ENCODE measurements at regions not wholly inside any gene's neighbourhood (a gene's known extent, or its start where the extent isn't known, plus 50 kb on each side); places are given as distances from the start of the nearest gene placed in this dataset.

GRCh38 chr2:107027205-107027604 lies 141.2 kb upstream of the ST6GAL2 start:
- H3K4me3 ChIP-seq (ENCODE audit: low read length), result no peak overlapping the region
- no peak for TF ChIP-seq CTCF (IDR thresholded peaks at IDR 0.05; ENCODE audit: insufficient read depth, low read depth, low read length, missing control alignments)
- DNase-seq (ENCODE audit: low read depth), result no peak

- H3K4me3 ChIP-seq (ENCODE audit: low read length), result no peak overlapping the region
- DNase-seq (ENCODE audit: low read depth), result no peak
- TF ChIP-seq CTCF (IDR thresholded peaks at IDR 0.05; ENCODE audit: insufficient read depth, low read depth, low read length, missing control alignments), result no peak
Measured at GRCh38 chr2:107027810-107028209, 141.8 kb upstream of the ST6GAL2 start.

- TF ChIP-seq CTCF (IDR thresholded peaks at IDR 0.05; ENCODE audit: insufficient read depth, low read depth, low read length, missing control alignments), result no peak
- no peak overlapping the region for H3K4me3 ChIP-seq (ENCODE audit: low read length)
- no peak for DNase-seq (ENCODE audit: low read depth)
Measured at GRCh38 chr2:107028661-107029060, 142.7 kb upstream of the ST6GAL2 start.

DNA sequence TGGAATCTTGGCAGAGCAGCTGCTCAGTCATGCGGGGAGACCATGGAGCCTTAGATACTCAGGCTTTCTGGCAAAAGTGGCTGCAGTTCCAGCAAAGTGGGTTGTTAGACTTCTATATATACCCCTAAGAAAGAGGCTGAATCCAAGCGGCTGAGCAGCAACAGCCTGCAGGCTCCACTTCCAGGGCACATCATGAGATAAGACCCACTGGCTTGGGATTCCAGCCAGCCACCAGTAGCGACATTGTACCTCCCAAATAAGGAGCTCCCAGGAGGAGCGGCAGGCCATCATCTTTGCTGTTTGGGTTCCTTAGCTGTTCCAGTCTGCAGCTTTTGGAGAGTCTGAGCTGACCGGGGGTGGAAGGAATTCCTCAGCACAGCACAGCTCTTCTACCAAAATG lies 150.3 kb upstream of the ST6GAL2 start:
- no peak for DNase-seq (ENCODE audit: low read depth)
- TF ChIP-seq CTCF (IDR thresholded peaks at IDR 0.05; ENCODE audit: insufficient read depth, low read depth, low read length, missing control alignments), result no peak
- no peak overlapping the region for H3K4me3 ChIP-seq (ENCODE audit: low read length)

DNA sequence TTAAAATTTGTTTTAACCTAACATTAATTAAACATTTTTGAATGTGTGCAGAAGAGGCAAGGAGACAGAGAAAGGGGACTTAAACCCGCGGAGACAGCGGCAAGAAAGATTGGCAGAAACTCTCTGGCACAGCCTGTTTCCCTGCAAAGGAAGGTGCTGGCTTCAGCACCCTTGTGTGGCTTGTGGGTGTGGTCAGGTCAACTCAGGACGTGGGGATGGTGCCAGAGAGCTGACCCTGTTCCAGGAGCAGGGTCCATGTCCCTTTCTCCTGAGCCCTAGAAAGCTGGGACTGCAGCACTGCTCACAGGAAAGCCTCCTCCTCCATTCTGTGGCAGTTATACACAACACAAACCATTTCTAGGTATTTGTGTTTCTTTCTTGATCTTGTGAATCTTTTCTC lies 176.2 kb upstream of the ST6GAL2 start:
- no peak for TF ChIP-seq CTCF (IDR thresholded peaks at IDR 0.05; ENCODE audit: insufficient read depth, low read depth, low read length, missing control alignments)
- no peak for DNase-seq (ENCODE audit: low read depth)
- no peak overlapping the region for H3K4me3 ChIP-seq (ENCODE audit: low read length)

DNA sequence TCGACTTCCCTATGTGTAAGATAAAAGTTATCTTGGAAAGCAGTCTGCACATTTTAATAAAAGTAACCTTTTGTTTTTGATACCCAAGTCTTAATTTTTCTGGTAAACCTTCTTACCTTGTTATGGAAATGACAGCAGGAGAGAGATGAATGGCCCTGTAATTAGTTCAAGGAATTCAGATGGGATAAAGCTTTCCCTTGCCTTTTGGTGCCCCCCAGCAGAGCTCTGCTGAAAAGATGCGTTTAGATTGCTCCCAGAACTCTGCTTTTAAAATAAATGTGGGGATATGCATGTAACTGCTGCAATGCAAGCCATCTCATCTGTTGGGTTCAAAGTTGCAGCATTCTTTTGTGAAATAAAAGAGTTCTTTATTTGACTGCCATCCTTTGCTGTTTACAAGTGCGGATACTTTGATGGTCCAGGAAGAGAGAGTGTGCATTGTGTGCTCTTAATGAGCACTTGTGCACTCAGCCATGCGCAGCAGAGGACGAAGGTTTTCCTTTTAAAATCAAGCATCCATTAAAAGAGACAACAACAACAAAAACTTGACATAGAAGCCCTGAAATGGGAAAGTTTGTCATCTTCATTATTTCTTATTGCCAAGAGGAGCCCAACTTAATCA lies 176.7 kb upstream of the ST6GAL2 start:
- no peak overlapping the region for H3K4me3 ChIP-seq (ENCODE audit: low read length)
- no peak for DNase-seq (ENCODE audit: low read depth)
- no peak for TF ChIP-seq CTCF (IDR thresholded peaks at IDR 0.05; ENCODE audit: insufficient read depth, low read depth, low read length, missing control alignments)

- no peak for DNase-seq (ENCODE audit: low read depth)
- H3K4me3 ChIP-seq (ENCODE audit: low read length), result no peak overlapping the region
- no peak for TF ChIP-seq CTCF (IDR thresholded peaks at IDR 0.05; ENCODE audit: insufficient read depth, low read depth, low read length, missing control alignments)
Measured at GRCh38 chr2:107063228-107063627, 177.3 kb upstream of the ST6GAL2 start.

All from epithelial cell of esophagus (primary cell).